Cardiac fibroblast (primary cell): ENCODE measurements at regions not wholly inside any gene's neighbourhood (a gene's known extent, or its start where the extent isn't known, plus 50 kb on each side); places are given as distances from the start of the nearest gene placed in this dataset.

Source experiments
- DNase-seq, 2 donors: peaks; one replicate each; pipeline versions ENCODE4 v3.0.0 to v3.0.0-alpha.2; 2010; ENCODE audit warnings: low read depth in 2 of 2
- H3K4me3 ChIP-seq, 2 donors: replicated peaks in 1 of 2; 1 replicate in 1 of 2; 2 replicates in 1 of 2; pipeline ENCODE4 v1.5.1; 2011; ENCODE audit warnings: low read depth in 2 of 2, low read length in 2 of 2, mild to moderate bottlenecking in 2 of 2, moderate library complexity in 1 of 2
- CTCF ChIP-seq: IDR thresholded peaks from one replicate; pipeline ENCODE4 v1.5.1; 2011; ENCODE audit warnings: low read depth, mild to moderate bottlenecking, low read length, inconsistent platforms

GRCh38 chr15:98476559-98476958, 171.8 kb upstream of the IGF1R start:
- no peak for DNase-seq
- no peak for TF ChIP-seq CTCF
- no peak overlapping the region for H3K4me3 ChIP-seq

- H3K4me3 ChIP-seq, result no peak overlapping the region
- DNase-seq, result no peak
- TF ChIP-seq CTCF, result no peak
These were observed 167.5 kb upstream of the IGF1R start for GRCh38 chr15:98480844-98481243.

GRCh38 chr15:98483575-98484130, 164.7 kb upstream of the IGF1R start:
- H3K4me3 ChIP-seq, result no peak overlapping the region
- no peak for TF ChIP-seq CTCF
- no peak for DNase-seq

- no peak overlapping the region for H3K4me3 ChIP-seq
- no peak for DNase-seq
- TF ChIP-seq CTCF, result no peak
These were observed 163.4 kb upstream of the IGF1R start for GRCh38 chr15:98484914-98485313.

- DNase-seq, result no peak
- TF ChIP-seq CTCF, result no peak
These were observed 162.9 kb upstream of the IGF1R start for GRCh38 chr15:98485451-98485850.

GRCh38 chr15:98493966-98494511, 154.3 kb upstream of the IGF1R start:
- DNase-seq, result no peak
- H3K4me3 ChIP-seq, result no peak overlapping the region
- TF ChIP-seq CTCF, result no peak

More at GRCh38 chr15:98485451-98485850, 162.9 kb upstream of the IGF1R start:
- H3K4me3 ChIP-seq, result no peak overlapping the region

GRCh38 chr15:98501192-98501591, 147.1 kb upstream of the IGF1R start:
- no peak for TF ChIP-seq CTCF
- no peak for DNase-seq
- H3K4me3 ChIP-seq, result no peak overlapping the region
